WTC11 (cell line): ENCODE measurements at regions not wholly inside any gene's neighbourhood (a gene's known extent, or its start where the extent isn't known, plus 50 kb on each side); places are given as distances from the start of the nearest gene placed in this dataset.
"Not testable (repeated sequence)": the region's sequence is repeated elsewhere in the genome, so short reads cannot be mapped to it uniquely, and the experiment has no call there.

Source experiments
- CTCF ChIP-seq: fragments of 200-600 bp; IDR thresholded peaks from 2 replicates; pipeline ENCODE4 v1.8.0; 2022; ENCODE audit warnings: antibody characterized with exemption
- IRF2 ChIP-seq: sonication (generic); formaldehyde crosslinking; IDR thresholded peaks from 2 replicates; pipeline ENCODE4 v1.8.0; 2022; ENCODE audit warnings: low read depth, missing genetic modification reagents, borderline replicate concordance

- TF ChIP-seq CTCF; IRF2 (CRISPR knock-in tag): not testable (repeated sequence)
These were observed 190.4 kb downstream of the CPS1 start for GRCh38 chr2:210746826-210747225.
